ENCODE measurements at regions not wholly inside any gene's neighbourhood (a gene's known extent, or its start where the extent isn't known, plus 50 kb on each side); places are given as distances from the start of the nearest gene placed in this dataset.

GRCh38 chr9:91144769-91145168 is 216.9 kb downstream of the AUH start:
- Histone ChIP-seq H3K4me3 (no peak overlapping the region), H3K27me3 (no peaks in the 10 kb centered on the region), H3K27ac (no peak overlapping the region), H3K4me1 (replicated peaks in 1 of 2) (no peaks in the 10 kb centered on the region), H3K36me3 (replicated peaks in 1 of 2) (no peaks in the 10 kb centered on the region), H3K9me3 (replicated peaks in 1 of 3) (no peaks in the 10 kb centered on the region)
- intact Hi-C loops (cut with DNase I): no loop called here
- DNase-seq: no peak
- WGBS, 4 donors: 83 to 91% (median 89%) methylated on average over 3 of the region's 3 CpGs
- TF ChIP-seq CTCF (IDR thresholded peaks at IDR 0.05): no peak
- no peak for TF ChIP-seq POLR2A (IDR thresholded peaks at IDR 0.05)

GRCh38 chr9:91145496-91145895 is 216.2 kb downstream of the AUH start:
- H3K27ac ChIP-seq: no peak overlapping the region
- H3K4me3 ChIP-seq: no peak overlapping the region
- H3K36me3 ChIP-seq (replicated peaks in 1 of 2): no peaks in the 10 kb centered on the region
- no peaks in the 10 kb centered on the region for H3K9me3 ChIP-seq (replicated peaks in 1 of 3)
- H3K4me1 ChIP-seq (replicated peaks in 1 of 2): no peaks in the 10 kb centered on the region
- no peak for DNase-seq
- WGBS, 4 donors: 87 to 93% (median 91%) methylated on average over 4 of the region's 4 CpGs
- no peaks in the 10 kb centered on the region for H3K27me3 ChIP-seq
- TF ChIP-seq POLR2A (IDR thresholded peaks at IDR 0.05) (no peak), CTCF (IDR thresholded peaks at IDR 0.05) (no peak)
- intact Hi-C loops (cut with DNase I): no loop called here

- DNase-seq: no peak
- no peaks in the 10 kb centered on the region for H3K9me3 ChIP-seq (replicated peaks in 1 of 3)
- H3K27ac ChIP-seq: no peak overlapping the region
- H3K27me3 ChIP-seq: no peaks in the 10 kb centered on the region
- H3K4me1 ChIP-seq (replicated peaks in 1 of 2): no peaks in the 10 kb centered on the region
- TF ChIP-seq POLR2A (IDR thresholded peaks at IDR 0.05) (no peak), CTCF (IDR thresholded peaks at IDR 0.05) (no peak)
- H3K36me3 ChIP-seq (replicated peaks in 1 of 2): no peaks in the 10 kb centered on the region
- 84 to 92% (median 86%) methylated on average over 10 of the region's 10 CpGs for WGBS, 4 donors
- intact Hi-C loops (cut with DNase I): no loop called here
- no peak overlapping the region for H3K4me3 ChIP-seq
Observed at GRCh38 chr9:91146391-91147019, 215.2 kb downstream of the AUH start.

GRCh38 chr9:91147079-91147708 is 214.5 kb downstream of the AUH start:
- Histone ChIP-seq H3K4me3 (no peak overlapping the region), H3K27me3 (no peaks in the 10 kb centered on the region), H3K36me3 (replicated peaks in 1 of 2) (no peaks in the 10 kb centered on the region), H3K4me1 (replicated peaks in 1 of 2) (no peaks in the 10 kb centered on the region), H3K27ac (no peak overlapping the region), H3K9me3 (replicated peaks in 1 of 3) (no peaks in the 10 kb centered on the region)
- 88 to 97% (median 91%) methylated on average over 5 of the region's 5 CpGs for WGBS, 4 donors
- intact Hi-C loops (cut with DNase I): no loop called here
- DNase-seq: no peak
- TF ChIP-seq POLR2A (IDR thresholded peaks at IDR 0.05) (no peak), CTCF (IDR thresholded peaks at IDR 0.05) (no peak)
